HG02571 (cell line): ENCODE measurements at regions not wholly inside any gene's neighbourhood (a gene's known extent, or its start where the extent isn't known, plus 50 kb on each side); places are given as distances from the start of the nearest gene placed in this dataset.
"Not testable (repeated sequence)": the region's sequence is repeated elsewhere in the genome, so short reads cannot be mapped to it uniquely, and the experiment has no call there.

Experiments
- ATAC-seq: cut with Tn5 transposase; IDR thresholded peaks from one replicate; pipeline ENCODE4 v1.9.1; 2021; ENCODE audit warnings: mild to moderate bottlenecking, moderate library complexity; ENCODE audit not compliant: unreplicated experiment

DNA sequence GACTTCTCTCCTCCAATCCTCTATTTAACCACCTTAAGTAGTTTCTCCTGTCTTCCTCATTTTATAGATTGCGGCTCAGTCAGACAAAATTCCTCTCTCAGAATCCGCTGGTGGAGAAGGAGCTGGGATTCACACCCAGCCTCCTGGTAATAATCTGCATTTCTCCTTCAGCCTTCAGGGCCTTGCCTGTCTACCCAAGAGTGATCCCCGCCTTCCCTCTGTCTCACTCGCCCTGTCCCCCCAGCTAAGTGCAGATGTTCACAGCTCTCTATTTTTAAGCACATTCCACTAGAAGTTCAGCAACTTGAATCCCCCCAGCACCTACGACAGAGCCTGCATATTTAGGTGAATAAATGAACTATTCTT lies 212.5 kb upstream of the HAAO start:
- ATAC-seq: no peak

GRCh38 chr2:43004126-43004865 lies 211.9 kb upstream of the HAAO start:
- ATAC-seq: not testable (repeated sequence)

GRCh38 chr2:43003702-43004101 lies 211.3 kb upstream of the HAAO start:
- ATAC-seq: no peak

- no peak for ATAC-seq
Measured at GRCh38 chr2:43001787-43002468, 209.5 kb upstream of the HAAO start.

GRCh38 chr2:43001055-43001378 lies 208.6 kb upstream of the HAAO start:
- ATAC-seq: no peak

GRCh38 chr2:43000242-43001054 lies 208.1 kb upstream of the HAAO start:
- no peak for ATAC-seq

- ATAC-seq: no peak
Measured at GRCh38 chr2:42999856-43000241, 207.5 kb upstream of the HAAO start.

- ATAC-seq: no peak
Measured at GRCh38 chr2:42999391-42999841, 207.0 kb upstream of the HAAO start.

DNA sequence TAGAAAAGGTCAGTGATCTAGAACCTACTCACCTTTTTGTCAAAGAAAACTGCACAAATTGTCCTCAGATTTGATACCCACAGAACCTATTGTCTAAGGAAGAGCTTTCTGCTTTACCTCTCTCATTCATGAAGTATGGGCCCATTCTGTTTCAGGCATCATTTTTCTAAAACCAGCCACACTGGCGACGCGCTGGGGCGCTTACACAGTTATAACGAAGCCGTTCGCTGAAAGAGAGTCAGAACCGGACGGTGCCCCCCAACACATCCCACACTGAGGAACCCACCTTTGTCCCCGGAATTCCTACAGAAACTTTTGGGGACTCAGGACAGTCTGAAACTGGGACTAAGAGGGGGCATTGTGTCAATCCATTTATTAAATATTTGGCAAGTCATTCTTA lies 206.3 kb upstream of the HAAO start:
- ATAC-seq: no peak

- ATAC-seq: no peak
Measured at GRCh38 chr2:42996528-42996927, 204.1 kb upstream of the HAAO start.

DNA sequence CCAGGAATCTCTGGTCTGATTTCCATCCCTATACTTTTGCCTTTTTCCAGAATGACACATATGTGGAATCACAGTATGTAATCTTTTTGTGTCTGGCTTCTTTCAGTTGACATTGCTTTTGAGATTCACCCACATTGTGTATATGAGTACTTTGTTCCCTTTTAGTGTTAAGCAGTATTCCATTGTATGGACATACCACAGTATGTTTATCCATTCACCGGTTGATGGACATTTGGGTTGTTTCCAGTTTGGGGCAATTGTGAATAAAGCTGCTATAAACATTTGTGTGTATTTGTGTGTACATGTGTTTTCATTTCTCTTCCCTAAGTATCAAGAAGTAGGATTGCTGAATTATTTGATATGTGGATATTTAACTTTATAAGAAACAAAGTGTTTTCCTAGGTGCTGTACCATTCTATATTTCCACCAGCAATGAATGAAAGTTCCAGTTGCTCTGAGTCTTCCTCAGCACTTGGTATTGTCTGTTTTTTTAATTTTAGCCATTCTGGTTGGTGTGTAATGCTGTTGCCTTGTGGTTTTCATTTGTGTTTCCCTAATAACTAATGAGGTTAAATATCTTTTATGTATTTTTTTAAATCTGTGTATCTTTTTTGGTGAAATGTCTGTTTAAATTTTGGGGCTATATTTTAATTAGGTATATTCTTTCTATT lies 203.5 kb upstream of the HAAO start:
- no peak for ATAC-seq

DNA sequence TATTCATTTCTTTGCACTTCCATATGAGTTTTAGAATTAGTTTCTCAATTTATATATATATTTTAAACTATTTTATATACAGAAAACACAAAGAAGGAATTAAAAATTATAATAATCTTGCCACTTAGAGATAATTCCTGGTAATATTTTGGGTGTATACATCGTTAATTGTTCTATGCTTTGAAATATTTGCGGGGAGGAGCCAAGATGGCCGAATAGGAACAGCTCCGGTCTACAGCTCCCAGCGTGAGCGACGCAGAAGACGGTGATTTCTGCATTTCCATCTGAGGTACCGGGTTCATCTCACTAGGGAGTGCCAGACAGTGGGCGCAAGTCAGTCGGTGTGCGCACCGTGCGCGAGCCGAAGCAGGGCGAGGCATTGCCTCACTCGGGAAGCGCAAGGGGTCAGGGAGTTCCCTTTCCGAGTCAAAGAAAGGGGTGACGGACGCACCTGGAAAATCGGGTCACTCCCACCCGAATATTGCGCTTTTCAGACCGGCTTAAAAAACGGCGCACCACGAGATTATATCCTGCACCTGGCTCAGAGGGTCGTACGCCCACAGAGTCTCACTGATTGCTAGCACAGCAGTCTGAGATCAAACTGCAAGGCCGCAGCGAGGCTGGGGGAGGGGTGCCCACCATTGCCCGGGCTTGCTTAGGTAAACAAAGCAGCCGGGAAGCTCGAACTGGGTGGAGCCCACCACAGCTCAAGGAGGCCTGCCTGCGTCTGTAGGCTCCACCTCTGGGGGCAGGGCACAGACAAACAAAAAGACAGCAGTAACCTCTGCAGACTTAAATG lies 197.1 kb upstream of the HAAO start:
- not testable (repeated sequence) for ATAC-seq

DNA sequence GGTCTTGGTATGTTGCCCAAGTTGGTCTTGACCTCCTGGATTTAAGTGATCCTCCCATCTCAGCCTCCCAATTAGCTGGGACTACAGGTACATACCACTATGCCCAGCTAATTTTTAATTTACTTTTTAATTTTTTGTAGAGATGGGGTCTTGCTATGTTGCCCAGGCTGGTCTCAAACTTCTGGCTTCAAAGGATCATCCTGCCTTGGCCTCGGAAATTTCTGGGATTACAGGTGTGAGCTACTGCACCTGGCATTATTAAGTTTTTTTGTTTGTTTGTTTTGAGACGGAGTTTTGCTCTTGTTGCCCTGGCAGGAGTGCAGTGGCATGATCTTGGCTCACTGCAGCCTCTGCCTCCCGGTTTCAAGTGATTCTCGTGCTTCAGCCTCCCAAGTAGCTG lies 195.7 kb upstream of the HAAO start:
- not testable (repeated sequence) for ATAC-seq

DNA sequence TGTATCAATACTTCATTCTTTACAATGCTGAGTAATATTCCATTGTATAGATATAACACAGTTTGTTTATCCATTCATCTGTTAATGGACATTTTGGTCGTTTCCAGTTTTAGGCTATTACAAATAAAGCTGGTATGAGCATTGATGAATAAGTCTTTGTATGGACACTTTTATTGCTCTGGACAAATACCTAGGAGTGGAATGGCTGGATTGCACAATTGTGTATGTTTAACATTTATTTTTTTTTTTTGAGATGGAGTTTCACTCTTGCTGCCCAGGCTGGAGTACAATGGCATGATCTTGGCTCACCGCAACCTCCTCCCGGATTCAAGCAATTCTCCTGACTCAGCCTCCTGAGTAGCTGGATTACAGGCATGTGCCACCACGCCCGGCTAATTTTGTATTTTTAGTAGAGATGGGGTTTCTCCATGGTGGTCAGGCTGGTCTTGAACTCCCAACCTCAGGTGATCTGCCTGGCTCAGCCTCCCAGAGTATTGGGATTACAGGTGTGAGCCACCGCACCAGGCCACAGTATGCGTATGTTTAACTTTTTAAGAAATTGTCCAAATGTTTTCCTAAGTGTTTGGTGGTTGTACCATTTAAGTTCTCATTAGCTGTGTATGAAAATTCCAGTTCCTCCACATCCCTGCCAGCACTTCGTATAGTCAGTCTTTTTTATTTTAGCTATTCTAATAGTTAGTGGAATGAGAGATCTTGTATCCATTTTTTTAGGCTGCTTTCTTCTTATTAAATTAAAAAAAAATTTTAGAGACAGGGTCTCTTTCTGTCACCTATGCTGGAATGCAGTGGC lies 194.9 kb upstream of the HAAO start:
- no peak for ATAC-seq

DNA sequence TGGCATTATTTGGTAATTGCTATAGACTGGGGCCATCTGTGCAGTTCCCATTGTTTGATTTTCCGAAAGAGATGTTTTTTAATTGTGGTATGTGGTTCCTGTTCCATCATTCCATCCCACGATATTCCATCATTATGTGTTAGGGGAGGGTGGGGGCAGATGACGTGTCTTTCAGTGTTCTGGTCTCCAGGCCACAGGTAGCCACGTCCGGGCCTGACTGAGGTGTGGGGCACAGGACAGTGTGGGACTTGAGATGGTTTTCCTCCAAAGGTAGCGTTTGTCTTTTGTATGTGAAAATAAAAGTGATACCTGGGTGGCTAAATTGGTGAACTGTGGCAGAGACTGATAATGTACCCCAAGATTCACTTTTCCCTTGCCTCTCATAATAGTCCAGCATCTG lies 192.2 kb upstream of the HAAO start:
- ATAC-seq: no peak

GRCh38 chr2:42984081-42984480 lies 191.7 kb upstream of the HAAO start:
- no peak for ATAC-seq

DNA sequence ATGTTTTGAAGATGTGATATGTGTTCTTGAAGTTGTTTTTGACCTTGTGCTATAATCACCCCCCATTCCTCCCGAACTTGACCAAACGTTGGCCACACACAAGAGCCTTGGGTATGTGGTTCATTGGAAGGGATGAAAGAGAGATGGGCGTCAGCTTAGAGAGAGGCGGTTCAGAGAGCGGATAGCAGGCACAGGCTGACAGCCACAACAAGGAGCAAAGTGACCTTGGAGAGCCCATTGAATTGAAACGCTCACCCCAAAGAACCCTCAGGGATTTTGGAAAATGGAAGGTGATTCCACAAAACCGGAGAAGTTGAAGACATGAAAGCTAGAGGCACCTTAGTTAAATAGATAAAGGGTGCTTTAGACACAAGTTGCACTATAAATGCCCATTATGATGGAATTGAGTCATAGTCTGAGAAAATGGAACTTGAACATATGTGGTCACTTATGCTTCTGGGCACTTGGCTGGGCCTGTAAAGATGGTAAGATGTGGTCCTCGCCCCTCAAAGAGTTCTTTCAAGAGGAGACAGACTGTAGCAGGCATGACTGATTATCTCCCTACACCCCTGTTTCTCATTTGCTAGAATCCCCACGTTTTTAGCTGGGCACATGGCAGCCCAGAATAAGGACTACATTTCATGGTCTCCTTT lies 188.5 kb upstream of the HAAO start:
- ATAC-seq: no peak

- no peak for ATAC-seq
Measured at GRCh38 chr2:42979870-42980763, 187.7 kb upstream of the HAAO start.
